ENCODE measurements at regions not wholly inside any gene's neighbourhood (a gene's known extent, or its start where the extent isn't known, plus 50 kb on each side); places are given as distances from the start of the nearest gene placed in this dataset.
"Not testable (repeated sequence)": the region's sequence is repeated elsewhere in the genome, so short reads cannot be mapped to it uniquely, and the experiment has no call there.

DNA sequence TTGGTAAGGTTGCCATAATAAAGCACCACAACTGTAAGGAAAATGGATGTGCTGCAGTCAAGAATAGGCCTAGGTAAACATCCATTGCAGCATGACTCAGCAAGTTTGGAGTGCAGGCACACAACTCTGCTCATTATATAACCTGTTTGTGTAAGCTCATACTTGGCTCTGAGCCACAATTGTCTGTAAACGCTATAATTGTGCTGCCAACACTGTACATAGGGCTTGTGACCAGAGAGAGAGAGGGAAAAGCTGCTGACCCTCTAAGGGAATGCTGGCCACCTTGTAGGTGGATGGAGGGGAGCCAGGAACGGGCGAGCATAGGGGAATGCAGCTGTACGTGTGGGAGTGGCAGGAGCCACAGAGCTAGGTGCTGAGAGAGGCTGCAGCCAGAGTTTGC, 2186.5 kb upstream of the ACO1 start:
- no peak for DNase-seq
- no peaks in the 10 kb centered on the region for H3K36me3 Mint-ChIP-seq
- H3K9me3 Mint-ChIP-seq (ENCODE audit: low read depth) = peaks cover 17% of the 10 kb centered on the region
- no peak for ATAC-seq
- no peaks in the 10 kb centered on the region for H3K4me1 Mint-ChIP-seq
- H3K27ac Mint-ChIP-seq = no peak overlapping the region
- CTCF ChIA-PET = no interaction called here
- H3K27me3 Mint-ChIP-seq = no peaks in the 10 kb centered on the region
- no peak overlapping the region for H3K4me3 Mint-ChIP-seq

DNA sequence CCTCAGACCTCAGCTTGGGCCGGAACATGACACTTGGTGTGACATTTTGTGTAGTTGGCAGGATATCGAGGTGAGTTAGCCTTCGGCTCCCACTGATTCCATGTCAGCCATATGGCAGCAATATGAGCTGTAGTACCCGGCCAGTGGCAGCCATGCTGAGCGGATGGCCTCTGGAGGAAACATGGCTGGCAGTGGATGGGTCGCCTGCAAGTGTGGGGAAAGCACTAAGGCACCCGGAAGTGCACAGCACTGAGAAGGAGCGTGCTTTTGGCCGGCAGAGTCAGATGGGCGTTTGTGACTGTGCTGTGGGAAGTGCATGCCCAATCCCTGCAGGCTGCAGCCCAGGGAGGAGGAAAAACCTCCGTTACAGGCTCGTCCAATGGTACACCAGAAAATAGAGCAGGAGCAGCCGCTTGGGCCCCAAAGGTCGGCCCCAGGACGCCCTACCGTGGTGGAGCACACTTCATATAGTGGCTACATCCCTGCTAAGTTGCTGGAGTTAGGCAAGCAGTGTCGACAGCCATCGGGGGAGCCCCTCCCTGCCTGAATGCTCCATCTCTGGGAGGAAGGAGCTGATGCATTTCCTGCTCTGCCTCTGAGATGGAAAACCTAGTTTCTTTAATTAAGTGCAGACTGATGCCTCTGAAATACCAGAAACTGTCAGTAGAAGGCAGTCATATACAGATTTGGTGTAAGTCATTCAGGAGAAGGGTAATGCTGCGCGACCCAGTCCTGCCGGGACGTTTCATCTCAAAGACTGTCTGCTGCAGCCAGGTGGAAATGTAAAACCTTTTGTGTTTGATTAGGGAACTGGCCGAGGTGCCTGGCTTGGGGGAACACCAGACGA, 2185.8 kb upstream of the ACO1 start:
- H3K4me1 Mint-ChIP-seq = no peaks in the 10 kb centered on the region
- ATAC-seq = no peak
- CTCF ChIA-PET = no interaction called here
- no peaks in the 10 kb centered on the region for H3K27me3 Mint-ChIP-seq
- peaks cover 17% of the 10 kb centered on the region for H3K9me3 Mint-ChIP-seq (ENCODE audit: low read depth)
- H3K27ac Mint-ChIP-seq = no peak overlapping the region
- H3K4me3 Mint-ChIP-seq = no peak overlapping the region
- no peak for DNase-seq
- H3K36me3 Mint-ChIP-seq = no peaks in the 10 kb centered on the region

DNA sequence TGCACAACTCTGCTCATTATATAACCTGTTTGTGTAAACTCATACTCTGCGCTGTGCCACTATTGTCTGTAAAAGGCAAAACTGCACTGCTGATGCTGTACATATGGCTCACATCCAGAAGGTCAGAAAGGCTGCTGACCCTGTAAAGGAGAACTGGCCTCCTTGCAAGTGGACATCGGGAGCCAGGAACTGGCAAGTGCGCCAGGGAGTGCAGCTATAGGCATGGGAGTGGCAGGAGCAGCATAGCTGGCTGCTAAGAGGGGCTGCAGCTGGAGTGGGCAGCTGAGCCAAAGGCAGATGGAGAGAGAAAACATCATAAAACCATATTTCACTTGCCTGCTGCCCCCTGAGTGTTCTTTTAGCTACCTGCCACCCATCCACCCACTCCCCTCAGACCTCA, 2183.4 kb upstream of the ACO1 start:
- H3K4me3 Mint-ChIP-seq = no peak overlapping the region
- no peaks in the 10 kb centered on the region for H3K4me1 Mint-ChIP-seq
- H3K27ac Mint-ChIP-seq = no peak overlapping the region
- CTCF ChIA-PET = no interaction called here
- DNase-seq (no peak), ATAC-seq (no peak)
- H3K27me3 Mint-ChIP-seq = no peaks in the 10 kb centered on the region
- no peaks in the 10 kb centered on the region for H3K36me3 Mint-ChIP-seq
- H3K9me3 Mint-ChIP-seq (ENCODE audit: low read depth) = peaks cover 17% of the 10 kb centered on the region

DNA sequence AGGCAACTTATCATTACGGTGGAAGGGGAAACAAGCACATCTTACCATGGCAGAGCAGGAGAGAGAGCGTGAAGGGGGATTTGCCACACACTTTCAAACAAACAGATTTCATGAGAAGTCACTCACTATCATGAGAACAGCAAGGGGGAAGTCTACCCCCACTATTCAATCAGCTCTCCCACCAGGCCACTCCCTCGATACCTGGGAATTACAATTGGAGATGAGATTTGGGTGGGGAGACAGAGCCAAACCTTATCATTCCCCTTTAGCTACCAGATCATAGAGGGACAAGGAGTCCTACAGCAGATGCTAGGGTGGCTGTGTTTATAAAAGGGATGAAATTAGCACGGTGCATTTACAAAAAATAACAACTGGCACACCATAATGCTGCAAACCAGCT, 2149.4 kb upstream of the ACO1 start:
- Mint-ChIP-seq H3K4me3 (no peak overlapping the region), H3K9me3 (ENCODE audit: low read depth) (no peaks in the 10 kb centered on the region), H3K36me3 (no peaks in the 10 kb centered on the region), H3K27ac (no peak overlapping the region), H3K4me1 (no peaks in the 10 kb centered on the region), H3K27me3 (no peaks in the 10 kb centered on the region)
- CTCF ChIA-PET = no interaction called here
- ATAC-seq (no peak), DNase-seq (no peak)

DNA sequence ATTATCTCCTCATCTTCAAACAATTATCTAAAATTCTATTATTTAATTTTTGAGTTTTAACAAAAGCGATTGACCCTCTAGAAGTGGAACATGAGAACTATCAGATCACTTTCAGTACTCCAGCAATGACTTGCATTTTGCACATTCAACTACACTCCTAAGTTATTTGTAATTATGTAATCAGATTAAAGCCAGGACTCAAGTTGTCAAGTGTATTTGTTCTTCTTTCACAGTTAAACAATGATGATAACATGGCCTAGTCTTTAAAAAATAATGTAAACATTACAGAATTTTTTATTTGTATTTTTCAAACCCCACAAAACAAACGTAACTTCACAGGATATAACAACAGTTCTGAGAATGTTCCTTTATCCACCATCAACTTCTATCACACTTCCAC, 2148.9 kb upstream of the ACO1 start:
- no peaks in the 10 kb centered on the region for H3K9me3 Mint-ChIP-seq (ENCODE audit: low read depth)
- H3K4me1 Mint-ChIP-seq = no peaks in the 10 kb centered on the region
- no peak overlapping the region for H3K4me3 Mint-ChIP-seq
- no peak for ATAC-seq
- no peak for DNase-seq
- no peaks in the 10 kb centered on the region for H3K27me3 Mint-ChIP-seq
- CTCF ChIA-PET = no interaction called here
- H3K36me3 Mint-ChIP-seq = no peaks in the 10 kb centered on the region
- H3K27ac Mint-ChIP-seq = no peak overlapping the region

DNA sequence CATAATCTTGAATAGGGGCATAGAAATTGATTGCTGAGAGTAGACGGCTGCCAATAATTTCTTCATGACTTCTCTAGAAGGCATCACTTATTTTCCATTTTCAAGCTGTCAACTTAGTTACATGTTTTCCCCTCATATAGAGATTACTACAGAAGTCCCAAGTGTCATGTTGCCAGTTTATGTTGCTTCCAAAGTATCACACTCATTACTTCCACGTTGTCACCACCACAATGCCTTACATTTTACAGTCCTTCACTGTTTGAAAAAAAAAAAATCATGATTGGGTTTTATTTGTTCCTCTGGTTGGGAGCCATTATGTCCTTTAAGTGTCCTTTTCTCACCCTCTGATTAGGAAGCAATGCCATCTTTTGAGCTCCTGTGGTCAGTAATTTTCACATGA, 2144.6 kb upstream of the ACO1 start:
- Mint-ChIP-seq H3K36me3 (no peaks in the 10 kb centered on the region), H3K9me3 (ENCODE audit: low read depth) (no peaks in the 10 kb centered on the region), H3K4me1 (no peaks in the 10 kb centered on the region), H3K4me3 (no peak overlapping the region), H3K27ac (no peak overlapping the region), H3K27me3 (no peaks in the 10 kb centered on the region)
- no peak for ATAC-seq
- CTCF ChIA-PET = no interaction called here
- DNase-seq = no peak

DNA sequence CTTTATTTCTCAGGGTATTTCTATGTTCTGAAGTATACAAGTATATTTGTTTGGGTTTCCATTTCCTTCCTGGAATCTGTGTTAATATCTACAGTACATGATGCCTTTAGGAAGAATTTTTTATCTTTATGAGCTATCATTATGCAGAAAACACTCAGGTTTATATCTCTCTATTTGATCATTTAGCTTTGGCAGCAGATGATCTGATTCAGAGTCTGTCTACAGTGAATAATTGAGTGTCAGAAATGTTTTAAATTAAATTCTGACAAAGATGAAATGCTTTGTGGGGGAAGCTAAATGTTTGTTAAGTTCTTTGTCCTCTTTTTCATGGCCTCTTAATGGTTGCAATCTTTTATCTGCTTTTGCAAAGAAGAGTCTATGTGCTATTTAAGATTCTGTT, 2141.0 kb upstream of the ACO1 start:
- CTCF ChIA-PET = no interaction called here
- Mint-ChIP-seq H3K36me3 (no peaks in the 10 kb centered on the region), H3K9me3 (ENCODE audit: low read depth) (no peaks in the 10 kb centered on the region), H3K27me3 (no peaks in the 10 kb centered on the region), H3K27ac (no peak overlapping the region), H3K4me3 (no peak overlapping the region), H3K4me1 (no peaks in the 10 kb centered on the region)
- no peak for DNase-seq
- no peak for ATAC-seq

DNA sequence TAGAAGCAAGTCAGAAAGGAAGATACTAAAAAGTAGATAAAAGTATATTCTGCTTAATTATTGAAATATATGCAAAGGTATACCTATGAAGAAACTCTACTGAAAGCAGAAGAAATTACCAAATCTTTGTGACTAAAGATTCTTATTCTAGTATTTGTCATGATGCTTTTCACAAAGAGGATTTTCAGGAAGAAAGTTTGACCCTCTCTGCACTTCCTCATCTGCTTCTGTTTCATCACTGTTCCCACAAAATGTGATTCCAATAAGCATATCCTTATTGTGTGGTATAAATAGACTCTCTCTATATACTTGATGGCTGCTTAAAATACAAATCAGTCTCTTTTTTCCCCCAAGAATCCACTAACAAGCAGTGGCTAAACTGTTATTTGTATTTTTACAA, 2139.6 kb upstream of the ACO1 start:
- ATAC-seq (no peak), DNase-seq (no peak)
- CTCF ChIA-PET = no interaction called here
- Mint-ChIP-seq H3K9me3 (ENCODE audit: low read depth) (no peaks in the 10 kb centered on the region), H3K36me3 (no peaks in the 10 kb centered on the region), H3K27me3 (no peaks in the 10 kb centered on the region), H3K4me1 (no peaks in the 10 kb centered on the region), H3K27ac (no peak overlapping the region), H3K4me3 (no peak overlapping the region)

DNA sequence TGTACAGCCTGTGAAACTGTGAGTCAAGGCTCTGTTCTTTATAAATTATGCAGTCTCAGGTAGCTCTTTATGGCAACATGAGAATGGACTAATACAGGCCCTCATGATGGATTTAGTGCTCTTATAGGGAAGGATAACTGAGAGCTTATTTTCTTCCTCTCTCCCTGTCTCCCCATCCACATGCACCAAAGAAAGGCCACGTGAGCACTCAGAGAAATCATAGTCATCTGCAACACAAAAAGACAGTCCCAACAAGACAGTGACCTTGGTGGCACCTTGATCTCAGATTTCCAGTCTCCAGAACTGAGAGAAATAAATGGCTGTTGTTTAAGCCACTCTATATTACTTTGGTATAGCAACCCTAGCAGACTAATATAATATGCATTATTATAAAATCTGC, 2133.6 kb upstream of the ACO1 start:
- ATAC-seq = no peak
- CTCF ChIA-PET = no interaction called here
- Mint-ChIP-seq H3K4me3 (no peak overlapping the region), H3K27me3 (no peaks in the 10 kb centered on the region), H3K4me1 (no peaks in the 10 kb centered on the region), H3K36me3 (no peaks in the 10 kb centered on the region), H3K27ac (no peak overlapping the region), H3K9me3 (ENCODE audit: low read depth) (no peaks in the 10 kb centered on the region)
- DNase-seq = no peak

DNA sequence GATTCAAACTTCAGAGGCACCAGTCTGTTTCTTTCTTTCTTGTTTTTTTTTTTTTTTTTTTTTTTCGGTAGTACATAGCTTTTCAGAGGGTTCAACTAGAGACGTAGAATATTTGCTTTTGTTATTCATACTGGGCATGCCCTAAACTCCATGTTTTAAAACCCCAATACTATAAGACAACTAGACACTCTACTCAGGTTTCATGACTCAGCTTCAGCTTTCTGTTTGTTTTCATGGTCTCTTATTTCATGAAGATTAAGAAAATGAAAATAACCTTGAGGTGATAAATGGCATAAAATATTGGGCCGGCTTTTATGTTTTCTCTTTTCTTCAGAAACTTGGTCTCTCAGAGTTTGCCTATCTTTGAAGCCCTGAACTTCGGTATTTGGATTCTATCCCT, 2126.3 kb upstream of the ACO1 start:
- Mint-ChIP-seq H3K27ac (no peak overlapping the region), H3K9me3 (ENCODE audit: low read depth) (peaks cover 5% of the 10 kb centered on the region), H3K27me3 (no peaks in the 10 kb centered on the region), H3K4me1 (no peaks in the 10 kb centered on the region), H3K36me3 (no peaks in the 10 kb centered on the region), H3K4me3 (no peak overlapping the region)
- CTCF ChIA-PET = no interaction called here
- no peak for DNase-seq
- no peak for ATAC-seq

DNA sequence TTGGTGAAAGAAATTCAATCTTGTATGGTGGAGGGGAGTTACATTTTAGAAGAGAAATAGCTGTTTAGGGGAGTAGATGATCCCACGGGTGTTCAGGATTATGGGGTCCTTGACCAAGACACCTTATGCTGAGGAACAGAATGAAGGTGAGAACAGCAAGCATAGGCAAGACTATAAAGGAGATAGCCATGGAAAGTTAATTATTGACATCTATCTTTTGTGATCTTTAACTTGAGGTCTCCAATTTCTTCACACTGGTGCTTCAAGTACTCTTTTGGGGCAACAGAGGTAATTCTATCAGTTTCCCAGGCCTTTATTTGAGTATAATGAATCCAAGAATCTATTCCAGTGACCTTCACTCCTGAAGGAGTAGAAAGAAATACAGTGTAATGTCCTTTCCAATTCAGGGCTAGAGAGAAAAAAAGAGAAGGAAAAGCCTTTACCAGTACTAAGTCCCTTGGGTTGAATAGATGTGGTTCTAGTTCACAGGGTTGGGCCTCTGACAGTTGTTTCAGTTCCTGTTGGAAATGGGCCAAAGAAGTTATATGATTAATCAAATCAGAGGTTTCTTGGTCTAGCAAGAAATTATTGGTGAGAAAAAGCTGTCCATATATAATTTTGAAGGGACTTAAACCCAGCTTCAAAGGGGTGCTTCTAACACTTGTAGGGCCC, 2104.1 kb upstream of the ACO1 start:
- no peaks in the 10 kb centered on the region for H3K4me1 Mint-ChIP-seq
- no peaks in the 10 kb centered on the region for H3K36me3 Mint-ChIP-seq
- H3K4me3 Mint-ChIP-seq = no peak overlapping the region
- no peak for DNase-seq
- no peaks in the 10 kb centered on the region for H3K27me3 Mint-ChIP-seq
- ATAC-seq = no peak
- H3K27ac Mint-ChIP-seq = no peak overlapping the region
- CTCF ChIA-PET = no interaction called here
- H3K9me3 Mint-ChIP-seq (ENCODE audit: low read depth) = peaks cover 8% of the 10 kb centered on the region

DNA sequence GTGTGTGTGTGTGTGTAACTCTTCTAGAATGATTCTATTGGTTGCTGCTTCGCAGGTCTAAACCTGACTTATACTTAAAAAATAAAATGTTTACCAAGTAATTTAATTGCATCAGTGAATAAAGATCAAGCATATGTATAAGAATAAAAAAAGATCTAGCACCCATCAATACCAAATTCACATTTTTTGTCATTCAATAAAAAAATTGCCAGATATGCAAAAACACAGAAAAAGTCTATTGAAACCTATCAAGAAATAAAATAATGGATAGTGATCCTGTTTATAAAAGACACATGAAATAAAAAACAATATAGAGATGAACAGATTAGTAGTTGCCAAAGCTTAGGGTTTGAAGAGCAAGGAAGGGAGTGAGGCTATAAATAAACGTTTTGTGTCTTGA, 2095.0 kb upstream of the ACO1 start:
- H3K4me3 Mint-ChIP-seq = no peak overlapping the region
- no peak for ATAC-seq
- no peaks in the 10 kb centered on the region for H3K36me3 Mint-ChIP-seq
- CTCF ChIA-PET = no interaction called here
- H3K4me1 Mint-ChIP-seq = no peaks in the 10 kb centered on the region
- H3K27ac Mint-ChIP-seq = no peak overlapping the region
- DNase-seq = no peak
- H3K9me3 Mint-ChIP-seq (ENCODE audit: low read depth) = peaks cover 2% of the 10 kb centered on the region
- no peaks in the 10 kb centered on the region for H3K27me3 Mint-ChIP-seq

DNA sequence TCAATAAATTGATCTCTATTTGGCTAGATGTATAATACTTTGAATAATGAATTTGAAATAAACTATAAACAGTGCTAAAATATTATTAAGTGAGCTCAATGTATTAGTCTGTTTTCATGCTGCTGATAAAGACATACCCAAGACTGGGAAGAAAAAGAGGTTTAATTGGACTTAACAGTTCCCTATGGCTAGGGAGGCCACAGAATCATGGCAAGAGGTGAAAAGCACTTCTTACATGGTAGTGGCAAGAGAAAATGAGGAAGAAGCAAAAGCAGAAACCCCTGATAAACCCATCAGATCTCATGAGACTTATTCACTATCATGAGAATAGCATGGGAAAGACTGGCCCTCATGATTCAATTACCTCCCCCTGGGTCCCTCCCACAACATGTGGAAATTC, 2092.4 kb upstream of the ACO1 start:
- ATAC-seq; H3K27me3 Mint-ChIP-seq; H3K4me1 Mint-ChIP-seq; CTCF ChIA-PET; H3K4me3 Mint-ChIP-seq; H3K9me3 Mint-ChIP-seq (ENCODE audit: low read depth); H3K27ac Mint-ChIP-seq; DNase-seq; H3K36me3 Mint-ChIP-seq: not testable (repeated sequence)

DNA sequence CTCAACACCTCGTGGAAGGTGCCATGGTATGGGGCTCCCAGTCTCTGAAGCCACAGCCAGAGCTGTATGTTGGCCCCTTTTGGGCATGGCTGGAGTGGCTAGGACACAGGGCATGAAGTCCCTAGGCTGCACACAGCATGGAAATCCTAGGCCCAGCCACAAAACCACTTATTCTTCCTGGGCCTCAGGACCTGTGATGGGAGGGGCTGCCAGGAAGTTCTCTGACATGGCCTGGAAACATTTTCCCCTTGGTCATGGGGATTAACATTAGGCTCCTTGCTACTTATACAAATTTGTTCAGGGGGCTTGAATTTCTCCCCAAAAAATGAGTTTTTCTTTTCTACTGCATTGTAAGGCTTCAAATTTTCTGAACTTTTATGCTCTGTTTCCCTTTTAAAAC, 2091.2 kb upstream of the ACO1 start:
- no peak overlapping the region for H3K27ac Mint-ChIP-seq
- DNase-seq (no peak), ATAC-seq (no peak)
- H3K27me3 Mint-ChIP-seq = no peaks in the 10 kb centered on the region
- H3K9me3 Mint-ChIP-seq (ENCODE audit: low read depth) = peaks cover 2% of the 10 kb centered on the region
- no peaks in the 10 kb centered on the region for H3K4me1 Mint-ChIP-seq
- CTCF ChIA-PET = no interaction called here
- H3K36me3 Mint-ChIP-seq = no peaks in the 10 kb centered on the region
- H3K4me3 Mint-ChIP-seq = no peak overlapping the region

All from activated CD8-positive, alpha-beta memory T cell treated with anti-CD3 and anti-CD28 coated beads, Interleukin-2, amount 10 ng/mL, durations not matched to agents 7 days and 5 days (primary cell).